ENCODE measurements at regions not wholly inside any gene's neighbourhood (a gene's known extent, or its start where the extent isn't known, plus 50 kb on each side); places are given as distances from the start of the nearest gene placed in this dataset.
"Not testable (repeated sequence)": the region's sequence is repeated elsewhere in the genome, so short reads cannot be mapped to it uniquely, and the experiment has no call there.

DNA sequence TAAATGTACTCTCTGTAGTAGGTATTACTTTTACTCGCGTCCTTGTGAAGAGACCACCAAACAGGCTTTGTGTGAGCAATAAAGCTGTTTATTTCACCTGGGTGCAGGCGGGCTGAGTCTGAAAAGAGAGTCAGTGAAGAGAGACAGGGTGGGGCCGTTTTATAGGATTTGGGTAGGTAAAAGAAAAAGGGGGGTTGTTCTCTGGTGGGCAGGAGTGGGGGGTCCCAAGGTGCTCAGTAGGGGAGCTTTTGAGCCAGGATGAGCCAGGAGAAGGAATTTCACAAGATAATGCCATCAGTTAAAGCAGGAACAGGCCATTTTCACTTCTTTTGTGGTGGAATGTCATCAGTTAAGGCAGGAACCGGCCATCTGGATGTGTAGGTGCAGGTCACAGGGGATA is 918.7 kb upstream of the CRIM1 start:
- TF ChIP-seq EZH2 (IDR thresholded peaks at IDR 0.05), result not testable (repeated sequence)
- TF ChIP-seq, protein P1, sequence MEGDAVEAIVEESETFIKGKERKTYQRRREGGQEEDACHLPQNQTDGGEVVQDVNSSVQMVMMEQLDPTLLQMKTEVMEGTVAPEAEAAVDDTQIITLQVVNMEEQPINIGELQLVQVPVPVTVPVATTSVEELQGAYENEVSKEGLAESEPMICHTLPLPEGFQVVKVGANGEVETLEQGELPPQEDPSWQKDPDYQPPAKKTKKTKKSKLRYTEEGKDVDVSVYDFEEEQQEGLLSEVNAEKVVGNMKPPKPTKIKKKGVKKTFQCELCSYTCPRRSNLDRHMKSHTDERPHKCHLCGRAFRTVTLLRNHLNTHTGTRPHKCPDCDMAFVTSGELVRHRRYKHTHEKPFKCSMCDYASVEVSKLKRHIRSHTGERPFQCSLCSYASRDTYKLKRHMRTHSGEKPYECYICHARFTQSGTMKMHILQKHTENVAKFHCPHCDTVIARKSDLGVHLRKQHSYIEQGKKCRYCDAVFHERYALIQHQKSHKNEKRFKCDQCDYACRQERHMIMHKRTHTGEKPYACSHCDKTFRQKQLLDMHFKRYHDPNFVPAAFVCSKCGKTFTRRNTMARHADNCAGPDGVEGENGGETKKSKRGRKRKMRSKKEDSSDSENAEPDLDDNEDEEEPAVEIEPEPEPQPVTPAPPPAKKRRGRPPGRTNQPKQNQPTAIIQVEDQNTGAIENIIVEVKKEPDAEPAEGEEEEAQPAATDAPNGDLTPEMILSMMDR (IDR thresholded peaks at IDR 0.05), result not testable (repeated sequence)

All from neural progenitor cell (in vitro differentiated cells).